OCI-LY7 (cell line): ENCODE measurements at regions not wholly inside any gene's neighbourhood (a gene's known extent, or its start where the extent isn't known, plus 50 kb on each side); places are given as distances from the start of the nearest gene placed in this dataset.

ENCODE experiments used
- BruUV-seq: library from RNA; stranded (reverse); fragments of 400-500 nt; replicated peaks from 2 replicates; lab custom pipeline; 2021; lab: Mats Ljungman, UMichigan
- CTCF ChIA-PET: fragments of 300-600 bp; sonication (Branson Sonifier 250); formaldehyde crosslinking; loops from one replicate; lab custom pipeline; 2022; ENCODE audit warnings: antibody characterized with exemption; ENCODE audit not compliant: unreplicated experiment; lab: Charles Lee
- POLR2A ChIA-PET: fragments of 300-600 bp; sonication (Branson Sonifier 250); formaldehyde crosslinking; loops from one replicate; lab custom pipeline; 2022; ENCODE audit warnings: antibody characterized with exemption; lab: Charles Lee
- DNase-seq: peaks from one replicate; pipeline ENCODE4 v3.0.0-alpha.2; 2015; ENCODE audit warnings: low spot score
- H2AFZ ChIP-seq: fragments of 200-600 bp; sonication (generic), shearing (Covaris generic); 2 replicates; pipeline ENCODE4 v1.6.1; 2014; ENCODE audit warnings: mild to moderate bottlenecking, antibody characterized with exemption, low read length, moderate library complexity
- H3K27ac ChIP-seq: fragments of 200-600 bp; sonication (generic); 2 replicates; pipeline ENCODE4 v1.5.1; 2014; ENCODE audit warnings: mixed run types, low read depth, mild to moderate bottlenecking, moderate library complexity, low read length, inconsistent platforms; ENCODE audit not compliant: poor library complexity, severe bottlenecking
- H3K36me3 ChIP-seq: fragments of 200-600 bp; sonication (generic); 2 replicates; pipeline ENCODE4 v1.6.1; 2014; ENCODE audit warnings: mild to moderate bottlenecking, antibody characterized with exemption, low read length, moderate library complexity, mixed read lengths; ENCODE audit not compliant: insufficient read depth
- H3K4me1 ChIP-seq: fragments of 200-600 bp; sonication (generic); 2 replicates; pipeline ENCODE4 v1.5.1; 2014; ENCODE audit warnings: mild to moderate bottlenecking, low read length; ENCODE audit not compliant: insufficient read depth, poor library complexity, severe bottlenecking
- H3K4me2 ChIP-seq: fragments of 200-600 bp; sonication (generic); 2 replicates; pipeline ENCODE4 v1.6.1; 2014; ENCODE audit warnings: mild to moderate bottlenecking, low read length
- H3K4me3 ChIP-seq: fragments of 200-600 bp; sonication (generic); 2 replicates; pipeline ENCODE4 v1.5.1; 2014; ENCODE audit warnings: mild to moderate bottlenecking, low read depth, low read length; ENCODE audit not compliant: poor library complexity, severe bottlenecking
- H3K79me2 ChIP-seq: fragments of 200-600 bp; sonication (generic); 2 replicates; pipeline ENCODE4 v1.6.1; 2016; ENCODE audit warnings: low read depth, mild to moderate bottlenecking, low read length, moderate library complexity, mixed read lengths; ENCODE audit not compliant: insufficient read depth
- H3K9me2 ChIP-seq: fragments of 200-600 bp; sonication (generic); 2 replicates; pipeline ENCODE4 v1.6.1; 2016; ENCODE audit warnings: mild to moderate bottlenecking, low read length, mixed read lengths; ENCODE audit not compliant: insufficient read depth
- H3K9me3 ChIP-seq: fragments of 200-600 bp; sonication (generic); 2 replicates; pipeline ENCODE4 v1.6.1; 2014; ENCODE audit warnings: mild to moderate bottlenecking, mixed run types, low read length, mixed read lengths
- H4K20me1 ChIP-seq: fragments of 200-600 bp; sonication (generic); 2 replicates; pipeline ENCODE4 v1.6.1; 2014; ENCODE audit warnings: mild to moderate bottlenecking, antibody characterized with exemption, low read length, moderate library complexity, mixed read lengths; ENCODE audit not compliant: insufficient read depth
- CTCF ChIP-seq: fragments of 200-600 bp; sonication (generic); conservative IDR thresholded peaks from 2 replicates; pipeline ENCODE4 v1.5.1; 2014; ENCODE audit warnings: mild to moderate bottlenecking, antibody characterized with exemption, low read length, moderate library complexity, mixed read lengths
- EZH2phosphoT487 ChIP-seq: fragments of 200-600 bp; sonication (generic); IDR thresholded peaks from 2 replicates; pipeline ENCODE4 v1.6.1; 2018; ENCODE audit warnings: low read depth, borderline replicate concordance, mild to moderate bottlenecking, mixed run types, antibody characterized with exemption, low read length, moderate library complexity, mixed read lengths
- intact Hi-C: fragments of 100-400 bp; cut with micrococcal nuclease; formaldehyde crosslinking; loops from one replicate; pipeline ENCODE4 v1.10.0; 2022; ENCODE audit not compliant: unreplicated experiment

GRCh38 chr12:76696186-76696585 lies 67.7 kb upstream of the ZDHHC17 start:
- Histone ChIP-seq H3K79me2 (no peaks in the 10 kb centered on the region), H3K9me2 (no peaks in the 10 kb centered on the region), H4K20me1 (no peaks in the 10 kb centered on the region), H3K27ac (no peak overlapping the region), H3K9me3 (no peaks in the 10 kb centered on the region), H3K36me3 (no peaks in the 10 kb centered on the region), H2AFZ (no peak overlapping the region), H3K4me3 (no peak overlapping the region), H3K4me1 (no peaks in the 10 kb centered on the region), H3K4me2 (no peak overlapping the region)
- no TSS peak for BruUV-seq
- ChIA-PET POLR2A (no interaction called here), CTCF (no interaction called here)
- intact Hi-C loops, result no loop called here
- no peak for DNase-seq
- TF ChIP-seq CTCF (no peak), EZH2phosphoT487 (no peak)

- Histone ChIP-seq H3K4me1 (no peaks in the 10 kb centered on the region), H3K4me3 (no peak overlapping the region), H3K27ac (no peak overlapping the region), H3K4me2 (no peak overlapping the region), H3K79me2 (no peaks in the 10 kb centered on the region), H4K20me1 (no peaks in the 10 kb centered on the region), H3K9me3 (no peaks in the 10 kb centered on the region), H3K36me3 (no peaks in the 10 kb centered on the region), H2AFZ (no peak overlapping the region), H3K9me2 (no peaks in the 10 kb centered on the region)
- ChIA-PET CTCF (no interaction called here), POLR2A (interaction anchor here (1.0 kb wide), 1 partner anchor 16 kb away, joined by 3 read pairs; no protein-coding TSS in a partner anchor)
- intact Hi-C loops, result no loop called here
- TF ChIP-seq EZH2phosphoT487 (no peak), CTCF (no peak)
- no TSS peak for BruUV-seq
- no peak for DNase-seq
Measured at GRCh38 chr12:76697849-76698248, 66.1 kb upstream of the ZDHHC17 start.

- CTCF ChIA-PET, result no interaction called here
- BruUV-seq, result no TSS peak
- POLR2A ChIA-PET, result interaction anchor here (1.0 kb wide), 1 partner anchor 16 kb away, joined by 3 read pairs; no protein-coding TSS in a partner anchor
- no peaks in the 10 kb centered on the region for H4K20me1 ChIP-seq
- DNase-seq, result no peak
- TF ChIP-seq CTCF (no peak), EZH2phosphoT487 (no peak)
- H3K4me1 ChIP-seq, result no peaks in the 10 kb centered on the region
- H3K36me3 ChIP-seq, result no peaks in the 10 kb centered on the region
- no peak overlapping the region for H3K4me2 ChIP-seq
- no peaks in the 10 kb centered on the region for H3K9me2 ChIP-seq
- intact Hi-C loops, result no loop called here
- H3K9me3 ChIP-seq, result no peaks in the 10 kb centered on the region
- no peak overlapping the region for H3K4me3 ChIP-seq
- no peak overlapping the region for H2AFZ ChIP-seq
- no peak overlapping the region for H3K27ac ChIP-seq
- H3K79me2 ChIP-seq, result no peaks in the 10 kb centered on the region
Measured at GRCh38 chr12:76698316-76698715, 65.6 kb upstream of the ZDHHC17 start.
